GM21825 (cell line): ENCODE measurements at regions not wholly inside any gene's neighbourhood (a gene's known extent, or its start where the extent isn't known, plus 50 kb on each side); places are given as distances from the start of the nearest gene placed in this dataset.
"Not testable (repeated sequence)": the region's sequence is repeated elsewhere in the genome, so short reads cannot be mapped to it uniquely, and the experiment has no call there.

Experiments
- ATAC-seq: cut with Tn5 transposase; IDR thresholded peaks from one replicate; pipeline ENCODE4 v1.9.1; 2021; ENCODE audit warnings: mild to moderate bottlenecking, moderate library complexity; ENCODE audit not compliant: unreplicated experiment

DNA sequence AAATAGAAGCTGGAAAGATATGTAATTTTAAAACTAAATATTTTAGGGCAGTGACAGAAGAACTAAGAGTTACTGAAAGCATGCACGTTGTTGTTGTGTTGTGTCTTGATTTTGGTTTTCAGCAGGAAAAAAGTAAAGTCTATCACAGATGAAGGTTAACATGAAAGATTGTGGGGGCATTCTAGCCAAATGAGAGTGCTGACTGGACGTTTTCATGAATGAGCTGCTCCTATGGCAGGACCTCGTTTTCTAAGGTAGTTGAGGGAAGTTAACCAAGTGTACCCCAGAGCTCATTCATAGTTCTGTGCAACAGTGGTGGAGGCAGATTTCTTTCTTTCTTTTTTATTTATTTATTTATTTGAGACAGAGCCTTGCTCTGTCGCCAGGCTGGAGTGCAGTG, 194.6 kb upstream of the IRS2 start:
- ATAC-seq, result no peak

DNA sequence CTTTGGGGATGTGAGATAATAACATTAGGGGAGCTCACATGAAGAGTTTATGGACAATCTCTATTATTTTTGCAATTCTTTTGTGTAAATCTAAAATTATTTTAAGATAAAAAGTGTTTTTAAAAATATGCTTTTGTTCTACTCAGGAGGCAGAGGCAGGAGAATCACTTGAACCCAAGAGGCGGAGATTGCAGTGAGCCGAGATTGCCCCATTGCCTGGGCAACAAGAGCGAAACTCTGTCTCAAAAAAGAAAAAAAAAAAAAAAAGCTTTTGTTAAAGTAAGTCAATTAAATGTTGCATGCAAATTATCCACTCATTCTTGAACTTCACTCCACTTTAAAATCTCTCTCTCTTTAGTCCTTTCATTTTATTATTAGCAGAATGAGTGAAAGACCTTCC, 193.3 kb upstream of the IRS2 start:
- ATAC-seq, result not testable (repeated sequence)

DNA sequence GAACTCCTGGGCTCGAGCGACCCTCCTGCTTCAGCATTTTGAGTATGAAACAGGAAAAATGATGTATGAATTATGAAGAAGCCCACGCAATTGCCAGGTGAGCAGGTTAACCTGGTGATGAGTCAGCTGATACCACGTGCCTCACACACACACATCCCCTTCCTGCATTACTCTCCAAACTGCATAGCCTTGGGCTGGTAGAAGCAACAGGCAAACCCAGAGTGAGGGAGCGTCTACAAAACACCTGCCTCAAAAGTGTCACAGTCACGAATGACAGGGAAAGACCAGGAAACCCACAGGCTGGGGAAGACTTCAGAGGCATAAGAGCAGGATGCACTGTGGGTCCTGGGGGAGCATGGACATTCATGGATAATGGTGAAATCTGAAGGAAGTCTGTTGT, 192.8 kb upstream of the IRS2 start:
- ATAC-seq, result no peak

DNA sequence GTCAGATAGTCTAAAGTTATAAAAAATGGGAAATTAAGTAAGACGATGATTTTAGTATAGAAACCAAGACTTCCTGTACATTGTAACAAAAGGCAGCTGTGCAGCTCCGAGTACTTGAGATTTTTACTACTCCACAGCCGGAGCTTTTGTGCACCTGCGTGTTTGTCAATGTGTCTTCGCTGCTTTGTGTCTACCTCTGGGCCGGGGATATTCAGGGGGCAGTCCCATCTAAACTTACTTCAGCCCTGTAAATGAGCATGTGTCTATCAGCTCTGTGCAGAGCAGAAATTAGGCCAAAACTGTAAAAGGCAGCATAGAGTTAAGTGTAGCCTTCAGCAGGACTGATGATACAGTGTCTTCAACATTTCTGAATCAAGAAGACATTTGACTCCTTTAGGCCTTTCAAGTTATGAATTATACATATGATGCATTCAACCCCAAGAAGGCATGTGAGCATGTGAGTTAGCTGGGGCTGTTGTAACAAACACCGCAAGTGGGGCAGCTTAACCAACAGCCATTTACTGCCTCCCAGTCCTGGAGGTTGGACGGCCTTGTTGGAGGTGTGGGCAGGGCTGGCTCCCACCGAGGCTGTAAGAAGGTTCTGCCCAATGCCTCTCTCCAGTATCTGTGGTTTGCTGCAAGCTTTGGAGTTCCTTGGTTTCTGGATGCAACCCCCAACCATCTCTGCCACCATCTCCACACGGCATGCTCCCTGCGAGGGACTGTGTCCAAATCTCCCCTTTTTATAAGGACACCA, 191.0 kb upstream of the IRS2 start:
- ATAC-seq, result no peak

DNA sequence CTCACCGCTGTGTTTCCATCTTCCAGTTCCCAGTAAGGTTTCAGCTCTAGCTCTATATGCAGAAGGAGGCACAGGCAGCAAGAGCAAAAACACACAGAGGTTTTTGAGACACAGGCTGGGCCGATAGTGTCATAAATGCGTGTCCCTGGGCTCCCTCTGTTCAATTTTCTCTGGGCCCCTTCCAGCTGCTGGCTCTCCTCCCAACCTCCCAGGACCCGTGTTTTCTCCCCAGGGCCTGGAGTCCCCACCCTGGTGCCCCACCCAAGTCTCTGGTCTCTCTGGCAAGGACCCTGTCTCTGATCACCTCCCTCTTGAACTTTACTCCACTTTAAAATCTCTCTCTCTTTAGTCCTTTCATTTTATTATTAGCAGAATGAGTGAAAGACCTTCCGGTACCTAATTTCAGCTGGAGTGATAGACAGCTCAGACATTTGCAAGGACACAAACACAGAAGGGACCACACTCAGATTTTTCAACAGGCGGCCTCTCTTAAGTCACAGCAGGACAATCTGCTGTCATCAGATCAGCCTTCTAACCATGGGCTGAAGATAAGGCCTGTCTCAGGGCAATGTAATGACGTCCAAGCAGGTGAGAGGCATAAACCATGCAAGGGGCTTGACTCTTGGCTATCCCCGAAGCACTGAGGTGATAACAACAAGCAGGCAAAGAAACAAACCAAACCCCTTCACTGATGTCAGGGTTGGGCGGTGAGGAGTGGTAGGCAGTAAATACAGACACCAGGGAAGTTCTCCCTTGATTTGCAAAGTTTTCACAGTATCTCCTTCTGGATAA, 190.0 kb upstream of the IRS2 start:
- ATAC-seq, result no peak

DNA sequence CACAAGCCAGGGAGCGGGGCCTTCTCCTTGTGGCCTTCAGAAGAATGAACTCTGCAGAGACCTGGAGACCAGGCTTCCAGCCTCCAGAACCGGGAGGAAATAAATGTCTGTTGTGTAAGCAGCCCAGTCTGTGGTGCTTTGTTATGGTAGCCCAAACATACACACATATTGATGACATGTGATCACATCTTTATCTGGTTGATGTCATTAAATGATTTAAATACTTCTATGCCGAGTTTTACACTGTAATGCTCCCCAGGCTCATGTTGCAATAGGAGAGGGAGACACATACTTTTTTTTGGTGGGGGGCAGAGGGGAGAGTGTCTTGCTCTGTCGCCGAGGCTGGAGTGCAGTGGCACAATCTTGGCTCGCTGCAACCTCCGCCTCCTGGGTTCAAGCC, 188.0 kb upstream of the IRS2 start:
- ATAC-seq, result no peak

DNA sequence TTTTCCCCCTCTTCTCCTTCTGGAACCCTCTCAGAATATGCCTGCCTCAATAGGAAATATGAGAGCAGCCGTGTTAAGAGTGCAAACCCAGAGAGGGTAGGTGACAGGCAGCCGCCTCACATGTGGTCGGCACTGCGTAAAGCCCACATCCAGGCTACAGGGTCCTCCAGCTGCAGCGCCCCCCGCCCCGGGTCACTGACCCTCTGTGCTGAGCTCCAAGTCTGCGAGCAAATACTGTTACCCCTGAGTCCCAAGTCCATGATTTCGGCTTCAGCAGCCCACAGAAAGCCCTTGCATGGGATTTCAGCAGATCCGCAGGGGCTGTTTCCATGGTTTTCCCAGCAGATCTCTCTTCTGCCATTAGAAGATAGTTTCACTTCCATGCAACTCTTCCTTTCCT, 186.9 kb upstream of the IRS2 start:
- ATAC-seq, result no peak

DNA sequence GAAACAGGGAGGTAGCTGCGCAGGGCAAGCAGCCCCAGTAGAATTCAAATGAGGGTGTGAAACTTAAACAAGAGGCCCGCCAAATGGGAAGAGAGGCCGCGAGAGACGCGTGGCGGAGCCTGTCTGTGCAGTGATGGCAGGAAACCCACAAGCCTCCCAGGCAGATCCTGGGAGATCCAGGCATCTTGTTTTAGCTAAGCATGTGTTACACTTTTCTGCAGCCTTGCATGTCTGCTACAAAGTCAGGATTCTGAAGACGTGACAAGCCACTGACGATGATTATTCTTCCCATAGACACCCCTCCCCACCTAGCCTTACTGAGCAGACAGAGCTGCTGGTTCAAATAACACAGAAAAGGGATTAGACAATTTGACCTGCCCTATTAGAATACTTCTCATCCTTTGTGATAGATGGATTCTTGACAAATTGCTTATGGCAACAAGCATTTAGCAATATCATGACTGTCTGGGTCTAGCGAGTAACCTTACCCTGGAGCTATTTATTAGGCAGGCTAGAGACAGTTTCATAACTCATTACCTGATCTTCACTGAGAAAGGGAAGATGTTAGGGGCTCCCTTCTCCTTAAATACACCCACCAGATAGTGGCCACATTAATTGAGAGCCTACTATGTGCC, 185.2 kb upstream of the IRS2 start:
- no peak for ATAC-seq

DNA sequence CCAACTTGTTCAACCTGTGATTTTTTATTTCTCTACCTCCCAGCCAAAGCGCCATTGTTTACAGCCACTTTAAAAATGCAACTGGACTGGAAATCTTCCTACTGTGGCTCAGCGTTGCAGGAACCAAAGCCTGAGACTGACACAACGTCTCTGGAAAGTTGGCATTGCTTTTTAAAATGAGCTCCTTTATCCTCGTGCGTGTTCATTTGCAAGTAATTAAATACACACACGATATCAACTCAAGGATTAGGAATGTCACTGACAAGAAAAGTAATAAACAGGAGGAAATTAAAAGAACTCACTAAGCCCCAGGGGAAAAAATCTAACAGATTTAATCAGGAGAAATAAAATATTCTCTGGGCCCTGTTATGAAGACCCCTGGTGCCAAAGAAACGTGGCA, 184.6 kb upstream of the IRS2 start:
- ATAC-seq, result no peak

DNA sequence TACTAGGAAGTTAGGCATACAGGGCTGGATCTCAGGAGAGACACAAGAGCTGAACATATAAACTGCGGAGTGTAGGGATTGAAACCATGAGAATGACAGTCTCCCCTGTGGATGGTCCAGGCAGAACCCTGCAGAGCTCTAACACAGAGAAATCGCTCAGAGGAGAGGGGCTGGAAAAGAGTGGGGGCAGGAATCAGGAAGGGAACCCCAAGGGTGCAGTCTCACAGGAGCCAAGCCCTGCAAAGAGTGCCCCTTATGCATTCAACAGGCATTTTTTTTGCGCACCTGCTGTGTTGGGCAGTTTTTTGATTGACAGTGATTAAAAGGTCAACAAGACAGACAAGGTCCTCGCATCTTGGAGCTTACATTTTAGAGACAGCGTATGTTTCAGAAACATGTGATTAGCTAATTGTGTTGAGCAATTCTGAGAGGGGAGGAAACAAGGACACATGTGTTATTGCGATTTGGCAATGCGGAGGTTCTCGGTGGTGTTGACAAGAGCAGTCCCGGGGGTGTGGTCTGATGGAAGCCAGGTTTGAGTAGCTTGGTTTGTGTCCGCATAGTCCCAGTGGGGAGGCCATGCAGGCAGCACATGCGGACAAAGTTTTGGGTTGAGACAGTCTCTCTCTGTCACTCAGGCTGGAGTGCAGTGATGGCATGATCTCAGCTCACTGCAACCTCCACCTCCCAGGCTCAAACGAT, 182.6 kb upstream of the IRS2 start:
- no peak for ATAC-seq

DNA sequence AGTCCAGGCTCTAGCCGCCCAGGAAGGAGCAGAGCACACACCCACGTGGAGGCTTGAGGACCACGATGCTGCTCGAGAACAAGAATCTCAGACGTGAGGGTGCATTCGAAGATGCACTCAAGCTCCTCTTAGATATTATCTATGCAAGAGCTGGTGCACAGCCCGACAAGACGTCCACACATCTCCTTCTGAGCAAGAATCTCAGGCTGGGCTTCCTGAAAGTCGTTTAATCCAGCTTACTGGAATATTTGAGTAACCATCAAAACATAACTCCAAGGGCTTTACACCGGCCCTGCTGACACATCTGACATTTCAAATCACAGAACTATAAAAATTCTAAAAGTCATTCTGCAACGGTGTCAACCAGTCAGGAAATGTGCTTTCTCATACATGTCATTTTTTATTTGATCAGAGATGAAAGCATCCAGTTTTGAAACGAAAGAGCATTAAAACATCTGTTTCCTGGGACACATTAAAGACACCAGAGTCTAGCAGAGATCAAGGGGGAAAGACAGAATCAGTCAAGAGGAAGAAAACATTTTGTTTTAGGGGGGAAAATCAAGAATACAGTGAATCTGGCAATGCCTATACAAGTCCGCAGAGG, 177.7 kb upstream of the IRS2 start:
- ATAC-seq, result no peak

DNA sequence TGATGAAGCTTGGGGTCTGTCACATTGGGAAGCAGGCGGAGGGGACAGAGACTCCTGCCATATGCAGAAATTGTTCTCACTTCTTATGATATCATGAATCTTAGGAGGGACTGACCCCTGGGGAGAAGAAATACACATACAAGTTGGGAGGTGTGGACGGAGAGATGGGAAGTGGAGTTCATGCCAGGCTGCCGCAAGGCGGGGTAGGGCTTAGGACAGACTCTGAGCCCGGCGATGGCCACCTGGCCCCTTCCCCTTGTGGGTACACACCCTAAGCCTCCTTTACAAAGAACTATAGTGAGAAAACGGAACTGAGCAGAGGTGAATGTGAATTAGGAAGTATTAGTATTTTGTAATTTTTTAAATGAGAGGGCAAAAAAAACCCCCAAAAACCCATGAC, 177.0 kb upstream of the IRS2 start:
- ATAC-seq, result no peak

DNA sequence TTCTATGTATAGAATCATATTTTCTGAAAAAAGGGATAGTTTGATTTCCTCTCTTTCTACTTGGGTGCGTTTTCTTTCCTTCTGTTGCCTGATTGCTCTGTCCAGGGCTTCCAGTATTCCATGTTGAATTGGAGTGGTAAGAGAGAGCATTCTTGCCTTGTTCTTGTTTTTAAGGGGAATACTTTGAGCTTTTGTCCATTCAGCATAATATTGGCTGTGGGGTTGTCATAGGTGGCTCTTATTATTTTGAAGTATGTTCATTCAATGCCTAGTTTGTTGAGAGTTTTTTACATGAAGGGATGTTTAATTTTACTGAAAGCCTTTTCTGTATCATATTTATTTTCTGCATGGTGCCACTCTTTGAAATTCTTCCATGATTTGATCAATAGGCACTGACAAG, 173.5 kb upstream of the IRS2 start:
- no peak for ATAC-seq

DNA sequence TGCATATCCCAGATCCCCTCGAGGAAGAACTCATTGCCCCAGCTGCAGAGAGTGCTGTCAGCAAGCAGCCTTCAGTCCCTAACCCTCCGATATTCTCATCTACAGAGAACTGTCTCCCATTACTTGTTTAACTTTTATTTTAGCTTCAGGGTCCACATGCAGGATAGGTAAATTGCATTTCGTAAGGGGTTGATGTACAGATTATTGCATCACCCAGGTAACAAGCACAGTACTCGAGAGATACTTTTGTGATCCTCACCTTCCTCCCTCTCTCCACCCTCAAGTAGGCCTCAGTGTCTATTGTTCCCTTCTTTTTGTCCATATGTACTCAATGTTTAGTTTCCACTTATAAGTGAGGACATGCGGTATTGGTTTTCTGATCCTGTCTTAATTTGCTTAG, 171.5 kb upstream of the IRS2 start:
- ATAC-seq, result no peak

DNA sequence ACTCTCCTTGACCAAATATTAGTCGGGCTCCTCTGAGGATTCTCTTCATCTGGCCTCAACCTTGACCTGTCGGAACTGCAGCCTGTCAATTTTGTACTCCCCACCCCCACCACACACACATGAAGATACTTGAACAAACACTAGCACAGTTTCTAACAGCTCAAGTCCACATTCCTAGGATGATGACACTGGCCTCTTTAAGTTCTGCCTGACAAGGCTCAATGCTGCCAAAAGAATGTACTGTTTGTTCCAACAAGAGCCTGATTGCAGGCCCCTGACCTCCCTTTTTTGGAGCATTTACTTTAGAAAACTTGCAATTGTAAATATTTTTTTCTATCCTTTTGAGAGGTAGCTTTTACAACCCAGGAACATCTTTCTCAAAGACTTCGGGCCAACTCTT, 169.2 kb upstream of the IRS2 start:
- ATAC-seq, result no peak

DNA sequence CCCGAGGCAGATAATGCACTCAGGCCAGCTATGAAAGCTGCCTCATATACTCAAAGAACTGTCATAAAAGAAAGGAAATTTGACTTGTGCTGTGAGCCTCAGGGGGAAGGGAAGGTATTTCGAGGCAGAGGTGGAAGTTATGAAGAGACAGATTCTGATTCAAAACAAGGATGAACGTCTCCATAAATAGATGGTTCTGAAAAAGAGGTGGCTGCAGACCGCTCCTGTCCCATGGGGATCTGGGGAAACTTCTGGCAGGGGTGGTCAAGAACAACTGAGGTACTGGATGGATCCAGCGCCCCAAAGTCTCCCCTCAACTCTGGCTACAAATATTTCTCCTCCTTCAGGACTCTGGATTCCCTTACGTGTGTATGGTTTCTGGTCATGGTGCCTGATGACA, 168.1 kb upstream of the IRS2 start:
- no peak for ATAC-seq

DNA sequence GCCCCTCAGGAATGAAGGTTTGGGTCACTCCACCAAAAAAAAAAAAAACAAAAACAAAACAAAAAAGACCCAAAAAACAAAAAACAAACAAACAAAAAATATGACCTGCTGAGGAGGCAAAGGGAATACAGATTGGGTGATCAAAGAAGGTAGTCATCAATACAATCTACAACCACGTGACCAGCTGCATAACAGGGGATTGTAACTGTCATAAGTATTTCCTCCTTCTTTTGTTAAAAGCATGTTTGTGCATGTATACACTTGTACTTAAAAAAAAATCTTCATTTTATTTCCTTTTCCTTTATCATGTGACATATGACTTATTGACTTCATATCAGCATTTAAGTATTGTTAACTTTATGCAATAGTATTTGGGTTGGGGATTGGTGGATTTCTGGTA, 165.1 kb upstream of the IRS2 start:
- ATAC-seq, result no peak

DNA sequence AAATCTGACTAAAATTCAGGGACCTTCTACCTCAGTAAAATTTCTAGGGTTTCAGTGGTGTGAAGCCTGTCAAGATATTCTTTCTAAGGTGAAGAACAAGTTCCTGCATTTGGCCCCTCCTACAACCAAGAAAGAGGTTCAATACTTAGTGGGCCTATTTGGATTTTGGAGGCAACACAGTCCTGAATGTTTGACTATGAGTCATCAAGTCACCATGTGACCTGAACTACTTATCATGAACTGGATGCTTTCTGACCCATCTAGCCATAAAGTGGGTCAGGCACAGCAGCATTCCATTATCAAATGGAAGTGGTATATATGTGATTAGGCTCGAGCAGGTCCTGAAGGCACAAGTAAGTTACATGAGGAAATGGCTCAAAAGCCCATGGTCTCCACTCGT, 163.0 kb upstream of the IRS2 start:
- no peak for ATAC-seq

DNA sequence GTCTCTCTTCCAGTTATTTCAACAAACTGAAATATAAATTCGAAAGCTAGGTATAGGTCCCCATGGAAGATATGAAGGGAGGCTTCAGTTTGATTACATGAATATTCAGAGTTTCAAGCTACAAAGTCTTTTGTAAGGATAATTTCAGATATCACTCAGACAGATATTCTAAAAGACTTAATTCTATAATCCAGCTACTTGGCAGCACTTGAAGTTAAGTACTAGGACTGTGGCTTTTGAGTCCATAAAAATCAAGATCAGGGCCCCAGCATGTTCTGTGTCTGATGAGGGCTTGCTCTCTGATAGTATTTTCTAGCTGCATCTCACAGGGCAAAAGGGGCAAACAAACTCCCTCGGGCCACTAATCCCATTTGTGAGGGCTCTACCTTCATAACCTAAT, 160.6 kb upstream of the IRS2 start:
- no peak for ATAC-seq

DNA sequence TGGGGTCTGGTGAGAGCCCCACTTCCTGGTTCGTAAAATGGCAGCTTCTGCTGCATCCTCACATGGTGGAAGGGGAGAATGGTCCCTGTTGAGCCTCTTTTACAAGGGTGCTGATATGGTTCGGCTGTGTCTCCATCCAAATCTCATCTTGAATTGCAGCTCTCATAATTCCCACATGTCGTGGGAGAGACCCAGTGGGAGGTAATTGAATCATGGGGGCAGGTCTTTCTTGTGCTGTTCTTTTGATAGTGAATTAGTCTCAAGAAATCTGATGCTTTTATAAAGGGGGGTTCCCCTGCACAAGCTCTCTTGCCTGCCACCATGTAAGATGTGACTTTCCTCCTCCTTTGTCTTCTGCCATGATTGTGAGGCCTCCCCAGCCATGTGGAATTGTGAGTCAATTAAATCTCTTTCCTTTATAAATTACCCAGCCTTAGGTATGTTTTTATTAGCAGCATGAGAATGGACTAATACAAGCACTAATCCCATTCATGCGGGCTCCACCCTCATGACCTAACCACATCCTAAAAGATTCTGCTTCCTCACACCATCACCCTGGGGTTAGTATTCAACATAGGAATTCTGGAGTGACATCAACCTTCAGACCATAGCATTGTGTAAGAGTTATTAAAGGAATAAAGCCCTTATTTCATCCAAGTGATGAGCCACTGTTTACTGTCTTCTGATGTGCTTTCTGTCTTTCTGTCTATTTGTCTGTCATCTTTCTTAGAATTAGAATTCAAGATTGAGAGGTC, 159.0 kb upstream of the IRS2 start:
- no peak for ATAC-seq
